OCI-LY3 (cell line): ENCODE measurements at regions not wholly inside any gene's neighbourhood (a gene's known extent, or its start where the extent isn't known, plus 50 kb on each side); places are given as distances from the start of the nearest gene placed in this dataset.

Experiments used
- EZH2phosphoT487 ChIP-seq: fragments of 200-600 bp; shearing (Covaris generic); IDR thresholded peaks from 2 replicates; pipeline ENCODE4 v1.6.1; 2018; ENCODE audit warnings: antibody characterized with exemption, mixed run types, low read depth
- TF ChIP-seq, protein P1 (sequence below): fragments of 200-600, 300-600 bp; sonication (generic); IDR thresholded peaks from 2 replicates; pipeline ENCODE4 v1.5.1; 2014; ENCODE audit warnings: antibody characterized with exemption, low read length, low read depth

DNA sequence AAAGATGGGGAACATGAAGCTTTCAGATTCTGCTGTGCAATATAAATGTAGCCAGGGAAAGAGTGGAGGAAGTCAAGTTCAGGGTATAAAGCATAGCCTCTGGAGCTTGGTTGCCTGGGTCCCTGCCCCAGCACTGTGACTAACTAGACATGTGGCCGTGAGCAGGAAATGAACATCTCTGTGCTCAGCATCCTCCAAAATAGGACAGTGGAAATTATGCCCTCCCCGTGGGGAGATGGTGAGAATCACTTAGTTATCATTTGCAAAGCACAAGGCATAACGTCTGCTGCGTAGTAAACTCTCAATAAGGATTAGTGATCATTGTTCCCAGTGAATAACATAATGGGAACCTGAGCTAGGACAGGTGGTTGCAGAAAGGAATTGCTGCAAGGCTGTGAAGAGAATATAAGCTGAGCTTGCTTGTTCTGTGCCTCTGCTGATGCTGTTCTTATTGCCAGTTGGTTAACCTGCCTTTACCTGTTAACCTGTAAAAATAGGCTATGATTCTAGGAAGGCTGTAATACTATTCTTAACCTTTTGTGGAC, 441.0 kb downstream of the COG6 start:
- TF ChIP-seq, protein P1, sequence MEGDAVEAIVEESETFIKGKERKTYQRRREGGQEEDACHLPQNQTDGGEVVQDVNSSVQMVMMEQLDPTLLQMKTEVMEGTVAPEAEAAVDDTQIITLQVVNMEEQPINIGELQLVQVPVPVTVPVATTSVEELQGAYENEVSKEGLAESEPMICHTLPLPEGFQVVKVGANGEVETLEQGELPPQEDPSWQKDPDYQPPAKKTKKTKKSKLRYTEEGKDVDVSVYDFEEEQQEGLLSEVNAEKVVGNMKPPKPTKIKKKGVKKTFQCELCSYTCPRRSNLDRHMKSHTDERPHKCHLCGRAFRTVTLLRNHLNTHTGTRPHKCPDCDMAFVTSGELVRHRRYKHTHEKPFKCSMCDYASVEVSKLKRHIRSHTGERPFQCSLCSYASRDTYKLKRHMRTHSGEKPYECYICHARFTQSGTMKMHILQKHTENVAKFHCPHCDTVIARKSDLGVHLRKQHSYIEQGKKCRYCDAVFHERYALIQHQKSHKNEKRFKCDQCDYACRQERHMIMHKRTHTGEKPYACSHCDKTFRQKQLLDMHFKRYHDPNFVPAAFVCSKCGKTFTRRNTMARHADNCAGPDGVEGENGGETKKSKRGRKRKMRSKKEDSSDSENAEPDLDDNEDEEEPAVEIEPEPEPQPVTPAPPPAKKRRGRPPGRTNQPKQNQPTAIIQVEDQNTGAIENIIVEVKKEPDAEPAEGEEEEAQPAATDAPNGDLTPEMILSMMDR, result no peak
- TF ChIP-seq EZH2phosphoT487, result no peak
